Suprapubic skin (tissue), 4 donors: ENCODE measurements at regions not wholly inside any gene's neighbourhood (a gene's known extent, or its start where the extent isn't known, plus 50 kb on each side); places are given as distances from the start of the nearest gene placed in this dataset.

ENCODE experiments used
- DNase-seq, 2 donors: peaks; one replicate each; pipeline ENCODE4 v3.0.0-alpha.2; 2019; ENCODE audit warnings: low spot score in 2 of 2
- H3K27ac ChIP-seq: fragments of 200-600 bp; sonication (generic); one replicate; pipeline ENCODE4 v1.5.1; 2019
- H3K27me3 ChIP-seq: fragments of 200-600 bp; sonication (generic); one replicate; pipeline ENCODE4 v1.5.1; 2019
- H3K36me3 ChIP-seq: fragments of 200-600 bp; sonication (generic); one replicate; pipeline ENCODE4 v1.5.1; 2019
- H3K4me1 ChIP-seq: fragments of 200-600 bp; sonication (generic); one replicate; pipeline ENCODE4 v1.5.1; 2019
- H3K4me3 ChIP-seq: fragments of 200-600 bp; sonication (generic); one replicate; pipeline ENCODE4 v1.5.1; 2019; ENCODE audit warnings: mild to moderate bottlenecking
- H3K9me3 ChIP-seq: fragments of 200-600 bp; sonication (generic); one replicate; pipeline ENCODE4 v1.5.1; 2019
- EP300 ChIP-seq: sonication (generic); formaldehyde crosslinking; IDR thresholded peaks from one replicate; pipeline ENCODE4 v1.6.1; 2017; ENCODE audit warnings: antibody characterized with exemption
- POLR2A ChIP-seq, 2 donors: fragments of 450-650 bp; IDR thresholded peaks; one replicate each; pipeline ENCODE4 v1.6.1; 2017; ENCODE audit warnings: antibody characterized with exemption in 2 of 2, mild to moderate bottlenecking in 2 of 2, moderate library complexity in 2 of 2
- POLR2AphosphoS5 ChIP-seq, 3 donors: sonication (generic); formaldehyde crosslinking; IDR thresholded peaks; one replicate each; pipeline ENCODE4 v1.6.1; 2017; ENCODE audit warnings: antibody characterized with exemption in 3 of 3
- WGBS: methylation state at CpG from one replicate; pipeline ENCODE4 v1.1.5; 2018; 5-methylcytosine and 5-hydroxymethylcytosine counted together
- TF ChIP-seq, protein P1 (sequence below), 2 donors: fragments of 200-600 bp in 1 of 2; fragments of 450-650 bp in 1 of 2; sonication (generic) in 1 of 2; IDR thresholded peaks; one replicate each; pipeline ENCODE4 v1.5.1; 2016 to 2019; ENCODE audit warnings: antibody characterized with exemption in 2 of 2, mild to moderate bottlenecking in 1 of 2, moderate library complexity in 1 of 2

DNA sequence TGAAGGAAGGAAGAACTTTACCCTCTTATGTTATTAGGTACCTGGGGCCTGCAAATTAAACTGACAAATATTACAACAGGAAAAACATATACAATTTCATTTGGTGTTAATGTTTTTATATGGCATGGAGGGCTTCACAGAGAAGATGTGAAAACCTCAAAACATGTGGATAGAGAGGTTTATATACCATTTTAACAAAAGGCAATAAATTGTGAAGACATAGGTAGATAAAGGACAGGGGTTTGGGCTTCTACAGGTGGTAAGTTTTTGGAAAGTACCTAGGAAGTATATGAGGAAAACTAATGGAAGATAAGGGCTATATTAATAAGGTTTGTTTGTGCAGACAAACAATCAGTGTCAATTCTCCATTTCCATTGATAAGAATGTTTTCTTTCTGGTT is 95.1 kb upstream of the ATF7IP start:
- TF ChIP-seq POLR2A (IDR thresholded peaks at IDR 0.05) (no peak), EP300 (no peak)
- TF ChIP-seq, protein P1, sequence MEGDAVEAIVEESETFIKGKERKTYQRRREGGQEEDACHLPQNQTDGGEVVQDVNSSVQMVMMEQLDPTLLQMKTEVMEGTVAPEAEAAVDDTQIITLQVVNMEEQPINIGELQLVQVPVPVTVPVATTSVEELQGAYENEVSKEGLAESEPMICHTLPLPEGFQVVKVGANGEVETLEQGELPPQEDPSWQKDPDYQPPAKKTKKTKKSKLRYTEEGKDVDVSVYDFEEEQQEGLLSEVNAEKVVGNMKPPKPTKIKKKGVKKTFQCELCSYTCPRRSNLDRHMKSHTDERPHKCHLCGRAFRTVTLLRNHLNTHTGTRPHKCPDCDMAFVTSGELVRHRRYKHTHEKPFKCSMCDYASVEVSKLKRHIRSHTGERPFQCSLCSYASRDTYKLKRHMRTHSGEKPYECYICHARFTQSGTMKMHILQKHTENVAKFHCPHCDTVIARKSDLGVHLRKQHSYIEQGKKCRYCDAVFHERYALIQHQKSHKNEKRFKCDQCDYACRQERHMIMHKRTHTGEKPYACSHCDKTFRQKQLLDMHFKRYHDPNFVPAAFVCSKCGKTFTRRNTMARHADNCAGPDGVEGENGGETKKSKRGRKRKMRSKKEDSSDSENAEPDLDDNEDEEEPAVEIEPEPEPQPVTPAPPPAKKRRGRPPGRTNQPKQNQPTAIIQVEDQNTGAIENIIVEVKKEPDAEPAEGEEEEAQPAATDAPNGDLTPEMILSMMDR (IDR thresholded peaks at IDR 0.05) = no peak
- Histone ChIP-seq H3K4me3 (no peak overlapping the region), H3K27ac (no peak overlapping the region), H3K36me3 (no peaks in the 10 kb centered on the region), H3K9me3 (no peaks in the 10 kb centered on the region), H3K27me3 (no peaks in the 10 kb centered on the region), H3K4me1 (no peaks in the 10 kb centered on the region)
- no peak for DNase-seq

DNA sequence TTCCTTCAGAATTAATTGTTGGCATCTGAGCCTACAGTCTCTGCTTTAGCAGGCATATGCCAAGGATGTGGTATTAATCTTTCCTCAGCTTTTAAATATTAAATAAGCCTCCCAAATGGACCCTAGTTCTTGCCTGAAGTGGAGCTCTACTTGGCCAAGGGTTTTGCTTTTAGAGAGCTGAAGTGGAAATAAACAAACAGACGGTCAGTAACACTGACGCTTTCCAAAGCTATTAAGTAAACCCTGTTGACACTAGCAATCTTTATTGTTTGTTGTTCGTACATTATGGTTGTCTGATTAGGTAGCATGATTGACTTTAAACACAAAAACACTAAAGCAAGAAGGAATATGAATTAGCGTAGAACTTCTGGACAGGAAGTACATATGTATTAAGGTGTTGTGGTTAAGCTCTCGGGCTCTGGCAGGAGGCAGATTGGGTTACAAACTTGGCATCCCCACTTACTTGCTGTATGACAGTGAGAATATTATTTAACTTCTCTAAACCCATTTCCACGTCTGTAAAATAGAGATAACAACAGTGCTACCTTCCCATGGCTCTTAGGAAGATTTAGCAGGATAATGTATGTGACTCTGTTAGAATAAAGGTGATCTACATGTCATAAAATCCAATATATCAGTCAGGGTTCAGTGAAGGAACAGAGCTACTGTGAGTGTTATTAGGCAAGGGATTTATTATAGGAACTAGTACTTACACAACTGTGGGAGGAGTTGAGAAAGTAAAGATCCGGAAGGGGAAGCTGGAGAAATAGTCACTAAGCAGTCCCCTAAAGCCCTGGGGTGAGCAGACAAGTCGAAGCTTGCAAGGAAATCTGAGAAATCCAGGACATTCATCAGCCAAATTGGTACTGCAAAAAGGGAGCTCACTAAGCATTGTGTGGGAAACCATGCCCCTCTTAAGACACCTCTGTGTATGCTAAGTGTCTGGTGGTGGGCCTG is 92.2 kb upstream of the ATF7IP start:
- WGBS = 49% methylated on average over 8 of the region's 8 CpGs
- H3K4me3 ChIP-seq = no peak overlapping the region
- no peaks in the 10 kb centered on the region for H3K27me3 ChIP-seq
- DNase-seq = no peak
- H3K36me3 ChIP-seq = no peaks in the 10 kb centered on the region
- no peak for TF ChIP-seq POLR2AphosphoS5 (IDR thresholded peaks at IDR 0.05)
- TF ChIP-seq, protein P1 (IDR thresholded peaks at IDR 0.05) = no peak
- TF ChIP-seq EP300 = no peak
- no peak for TF ChIP-seq POLR2A (IDR thresholded peaks at IDR 0.05)
- peak overlapping the region; percentile 63 for H3K27ac ChIP-seq
- no peaks in the 10 kb centered on the region for H3K4me1 ChIP-seq
- no peaks in the 10 kb centered on the region for H3K9me3 ChIP-seq

DNA sequence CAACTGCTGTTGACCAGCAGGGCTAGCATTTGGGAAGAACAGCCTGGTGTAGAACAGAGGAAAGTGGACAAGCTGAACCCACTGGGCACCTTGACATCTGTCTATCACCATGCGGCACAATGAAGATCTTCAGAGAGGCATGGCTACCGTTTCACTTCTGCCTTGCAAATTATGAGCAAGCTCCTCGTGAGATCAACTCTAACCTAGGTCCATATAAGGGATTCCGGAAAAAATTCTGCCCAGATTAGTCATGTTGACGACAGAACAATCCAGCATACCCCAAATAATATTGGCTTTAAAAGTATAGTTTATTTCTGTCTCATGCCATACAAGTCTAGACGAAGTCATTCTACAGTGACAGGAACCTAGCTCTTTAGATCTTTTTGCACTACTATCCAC is 91.6 kb upstream of the ATF7IP start:
- 53% methylated on average over 6 of the region's 6 CpGs for WGBS
- Histone ChIP-seq H3K27me3 (no peaks in the 10 kb centered on the region), H3K27ac (peak overlapping the region; percentile 63), H3K9me3 (no peaks in the 10 kb centered on the region), H3K4me1 (no peaks in the 10 kb centered on the region), H3K36me3 (no peaks in the 10 kb centered on the region), H3K4me3 (no peak overlapping the region)
- DNase-seq = no peak
- TF ChIP-seq POLR2AphosphoS5 (IDR thresholded peaks at IDR 0.05) (no peak), EP300 (no peak), POLR2A (IDR thresholded peaks at IDR 0.05) (no peak)
- TF ChIP-seq, protein P1 (IDR thresholded peaks at IDR 0.05) = no peak

DNA sequence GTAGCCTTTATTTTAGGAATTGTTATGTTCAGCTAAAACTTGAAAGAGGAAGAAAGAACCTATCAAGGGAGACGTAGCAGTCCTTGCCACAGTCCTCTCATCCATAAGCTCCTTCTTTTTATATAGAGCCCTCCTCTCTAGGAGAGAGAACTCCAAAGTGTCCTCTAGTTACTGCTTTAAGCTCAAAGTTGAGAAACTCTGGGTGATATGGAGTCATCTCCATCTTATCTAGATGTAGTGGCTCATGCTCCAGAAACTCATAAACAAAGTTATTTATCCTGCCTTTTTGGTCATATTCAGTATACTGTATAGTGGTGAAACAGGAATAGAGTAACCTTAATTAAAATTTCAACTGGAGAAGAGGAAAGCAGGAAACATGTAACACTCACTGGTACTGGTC is 90.4 kb upstream of the ATF7IP start:
- Histone ChIP-seq H3K4me3 (no peak overlapping the region), H3K4me1 (no peaks in the 10 kb centered on the region), H3K27ac (no peak overlapping the region), H3K36me3 (no peaks in the 10 kb centered on the region), H3K9me3 (no peaks in the 10 kb centered on the region), H3K27me3 (no peaks in the 10 kb centered on the region)
- TF ChIP-seq POLR2A (IDR thresholded peaks at IDR 0.05) (no peak), POLR2AphosphoS5 (IDR thresholded peaks at IDR 0.05) (no peak), EP300 (no peak)
- TF ChIP-seq, protein P1 (IDR thresholded peaks at IDR 0.05) = no peak
- DNase-seq = no peak
- 43% methylated on average over 1 of the region's 1 CpG for WGBS

DNA sequence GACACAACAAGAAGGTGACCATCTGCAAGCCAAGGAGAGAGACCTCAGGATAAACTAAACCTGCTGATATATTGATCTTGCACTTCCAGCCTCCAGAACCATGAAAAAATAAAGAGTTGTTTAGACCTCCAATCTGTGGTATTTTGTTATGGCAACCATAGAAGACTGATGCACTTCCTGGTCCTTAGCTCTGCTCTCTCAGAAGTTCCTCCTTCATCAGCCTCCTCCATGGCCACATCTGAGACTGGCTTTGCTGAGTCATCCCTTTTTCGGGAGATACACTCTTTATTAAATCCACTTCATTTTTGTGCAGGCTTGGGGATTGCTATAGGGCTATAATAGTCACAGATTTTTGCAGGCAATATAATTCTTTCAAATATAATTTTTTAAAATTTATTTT is 89.6 kb upstream of the ATF7IP start:
- Histone ChIP-seq H3K27me3 (no peaks in the 10 kb centered on the region), H3K4me1 (no peaks in the 10 kb centered on the region), H3K9me3 (no peaks in the 10 kb centered on the region), H3K36me3 (no peaks in the 10 kb centered on the region), H3K4me3 (no peak overlapping the region), H3K27ac (no peak overlapping the region)
- TF ChIP-seq, protein P1 (IDR thresholded peaks at IDR 0.05) = no peak
- TF ChIP-seq EP300 (no peak), POLR2A (IDR thresholded peaks at IDR 0.05) (no peak), POLR2AphosphoS5 (IDR thresholded peaks at IDR 0.05) (no peak)
- 66% methylated on average over 1 of the region's 1 CpG for WGBS
- no peak for DNase-seq
